ENCODE measurements at regions not wholly inside any gene's neighbourhood (a gene's known extent, or its start where the extent isn't known, plus 50 kb on each side); places are given as distances from the start of the nearest gene placed in this dataset.
A peak's percentile ranks its signal among the peaks of the same experiment; 100 is the strongest.
"Not testable (repeated sequence)": the region's sequence is repeated elsewhere in the genome, so short reads cannot be mapped to it uniquely, and the experiment has no call there.

DNA sequence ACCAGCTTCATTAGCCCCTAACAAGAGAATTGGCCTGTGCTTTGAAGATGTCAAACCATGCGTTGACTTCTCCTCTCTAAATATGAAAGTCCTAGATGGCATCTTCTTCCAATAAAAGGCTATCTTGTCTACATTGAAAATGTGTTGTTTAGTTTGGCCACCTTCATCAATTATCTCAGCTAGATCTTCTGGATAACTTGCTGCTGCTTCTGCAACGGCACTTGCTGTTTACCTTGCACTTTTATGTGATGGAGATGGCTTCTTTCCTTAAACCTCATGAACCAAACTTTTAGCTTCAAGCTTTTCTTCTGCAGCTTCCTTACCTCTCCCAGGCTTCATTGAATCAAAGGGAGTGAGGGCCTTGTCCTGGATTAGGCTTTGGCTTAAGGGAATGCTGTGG, 58.6 kb upstream of the CSNK1E start:
- not testable (repeated sequence) for H3K9me3 Mint-ChIP-seq, H3K36me3 Mint-ChIP-seq, H3K27me3 Mint-ChIP-seq
- Mint-ChIP-seq H3K4me1 (peaks cover 43 to 56% (median 50%) of the 10 kb centered on the region in 3 donors), H3K27ac (peak overlapping the region; percentile 87 to 96 (median 96)), H3K4me3 (peak overlapping the region in 2 of 4 donors; percentile 55 to 70)

- Mint-ChIP-seq H3K4me3 (peak overlapping the region; percentile 57 to 81 (median 74)), H3K4me1 (peaks cover 43 to 54% (median 49%) of the 10 kb centered on the region in 3 donors), H3K27ac (peak overlapping the region; percentile 87 to 96 (median 96))
- not testable (repeated sequence) for H3K27me3 Mint-ChIP-seq, H3K9me3 Mint-ChIP-seq, H3K36me3 Mint-ChIP-seq
Observed at GRCh38 chr22:38375005-38375404, 57.8 kb upstream of the CSNK1E start.

DNA sequence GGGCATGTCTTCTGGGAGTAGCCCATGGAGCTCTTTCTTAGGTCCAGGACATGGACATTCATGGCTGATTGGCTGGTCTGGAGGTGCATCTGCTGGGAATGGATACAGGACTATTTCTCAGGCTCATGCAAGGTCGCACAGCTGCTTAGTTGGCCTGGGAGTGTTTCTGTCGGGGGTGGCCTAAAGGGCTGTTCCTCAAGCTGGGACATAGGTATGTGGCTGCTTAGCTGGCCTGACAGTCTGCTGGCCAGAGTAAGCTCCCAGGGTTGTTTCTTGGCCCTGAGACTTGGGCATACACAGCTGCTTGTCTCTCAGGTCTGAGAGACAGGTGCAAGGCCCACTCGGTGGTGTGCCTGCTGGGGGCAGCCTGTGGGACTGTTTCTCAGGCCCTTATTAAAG, 57.2 kb upstream of the CSNK1E start:
- H3K36me3 Mint-ChIP-seq, H3K9me3 Mint-ChIP-seq, H3K27me3 Mint-ChIP-seq: not testable (repeated sequence)
- Mint-ChIP-seq H3K4me3 (peak overlapping the region; percentile 57 to 93 (median 72)), H3K4me1 (peaks cover 43 to 58% (median 52%) of the 10 kb centered on the region in 3 donors), H3K27ac (peak overlapping the region; percentile 87 to 96 (median 96))

- Mint-ChIP-seq H3K4me3 (peak overlapping the region; percentile 57 to 93 (median 72)), H3K4me1 (peaks cover 45 to 60% (median 56%) of the 10 kb centered on the region in 3 donors), H3K27ac (peak overlapping the region; percentile 87 to 96 (median 96))
- not testable (repeated sequence) for H3K36me3 Mint-ChIP-seq, H3K27me3 Mint-ChIP-seq, H3K9me3 Mint-ChIP-seq
Observed at GRCh38 chr22:38373783-38374432, 56.7 kb upstream of the CSNK1E start.

DNA sequence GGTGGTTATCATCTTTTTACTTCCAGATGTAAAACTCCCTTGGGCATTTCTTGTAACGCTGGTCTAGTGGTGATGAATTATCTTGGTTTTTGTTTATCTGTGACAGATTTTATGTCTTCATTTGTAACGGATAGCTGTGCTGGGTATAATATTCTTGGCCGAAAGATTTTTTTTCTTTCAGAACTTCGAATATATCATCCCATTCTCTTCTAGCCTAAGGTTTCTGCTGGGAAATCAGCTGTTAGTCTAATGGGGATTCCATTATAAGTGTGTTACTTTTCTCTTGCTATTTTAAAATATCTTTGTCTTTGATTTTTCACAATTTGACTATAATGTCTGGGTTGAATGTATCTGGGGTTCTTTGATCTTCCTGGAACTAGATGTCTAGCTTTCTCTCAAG, 55.4 kb upstream of the CSNK1E start:
- not testable (repeated sequence) for H3K36me3 Mint-ChIP-seq, H3K27me3 Mint-ChIP-seq, H3K4me3 Mint-ChIP-seq, H3K9me3 Mint-ChIP-seq
- peaks cover 47 to 58% (median 57%) of the 10 kb centered on the region in 3 donors for H3K4me1 Mint-ChIP-seq
- H3K27ac Mint-ChIP-seq = peak overlapping the region in 2 of 3 donors; percentile 59 to 86

DNA sequence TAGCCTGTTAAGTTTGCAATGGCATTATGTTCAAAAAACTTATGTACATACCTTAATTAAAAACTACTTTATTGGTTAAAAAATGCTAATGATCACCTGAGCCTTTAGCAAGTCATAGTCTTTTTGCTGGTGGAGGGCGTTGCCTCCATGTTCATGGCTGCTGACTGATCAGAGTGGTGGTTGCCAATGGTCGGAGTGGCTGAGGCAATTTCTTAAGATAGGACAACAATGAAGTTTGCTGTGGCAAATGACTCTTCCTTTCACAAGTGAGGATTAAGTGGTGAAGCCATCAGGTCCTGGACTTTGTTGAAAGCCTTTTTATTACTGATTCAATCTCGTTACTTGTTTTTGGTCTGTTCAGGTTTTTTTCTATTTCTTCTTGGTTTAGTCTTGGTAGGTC, 53.3 kb upstream of the CSNK1E start:
- not testable (repeated sequence) for H3K9me3 Mint-ChIP-seq, H3K4me3 Mint-ChIP-seq, H3K36me3 Mint-ChIP-seq, H3K27me3 Mint-ChIP-seq
- Mint-ChIP-seq H3K4me1 (peaks cover 43 to 51% (median 46%) of the 10 kb centered on the region in 3 donors), H3K27ac (peak overlapping the region in 1 of 3 donors; percentile 42)

- not testable (repeated sequence) for H3K27me3 Mint-ChIP-seq, H3K9me3 Mint-ChIP-seq
- Mint-ChIP-seq H3K4me3 (peak overlapping the region in 1 of 4 donors; percentile 50), H3K4me1 (peaks cover 37 to 41% (median 40%) of the 10 kb centered on the region in 3 donors), H3K27ac (peak overlapping the region; percentile 27 to 80 (median 59)), H3K36me3 (peaks cover 11% of the 10 kb centered on the region)
Observed at GRCh38 chr22:38369132-38369531, 51.9 kb upstream of the CSNK1E start.
